Uterus (tissue), 2 donors: ENCODE measurements at regions not wholly inside any gene's neighbourhood (a gene's known extent, or its start where the extent isn't known, plus 50 kb on each side); places are given as distances from the start of the nearest gene placed in this dataset.

Experiments used
- POLR2A ChIP-seq, 2 donors: fragments of 450-650 bp; IDR thresholded peaks; one replicate each; pipeline ENCODE4 v1.6.1; 2016; ENCODE audit warnings: antibody characterized with exemption in 2 of 2, mild to moderate bottlenecking in 1 of 2, moderate library complexity in 1 of 2
- TF ChIP-seq, protein P1 (sequence below), 4 experiments: fragments of 200-600 bp in 2 of 4; fragments of 450-650 bp in 2 of 4; sonication (generic) in 2 of 4; IDR thresholded peaks; one replicate each; pipeline ENCODE4 v1.5.1; 2016 to 2019; ENCODE audit warnings: antibody characterized with exemption in 4 of 4, mild to moderate bottlenecking in 2 of 4, moderate library complexity in 1 of 4

DNA sequence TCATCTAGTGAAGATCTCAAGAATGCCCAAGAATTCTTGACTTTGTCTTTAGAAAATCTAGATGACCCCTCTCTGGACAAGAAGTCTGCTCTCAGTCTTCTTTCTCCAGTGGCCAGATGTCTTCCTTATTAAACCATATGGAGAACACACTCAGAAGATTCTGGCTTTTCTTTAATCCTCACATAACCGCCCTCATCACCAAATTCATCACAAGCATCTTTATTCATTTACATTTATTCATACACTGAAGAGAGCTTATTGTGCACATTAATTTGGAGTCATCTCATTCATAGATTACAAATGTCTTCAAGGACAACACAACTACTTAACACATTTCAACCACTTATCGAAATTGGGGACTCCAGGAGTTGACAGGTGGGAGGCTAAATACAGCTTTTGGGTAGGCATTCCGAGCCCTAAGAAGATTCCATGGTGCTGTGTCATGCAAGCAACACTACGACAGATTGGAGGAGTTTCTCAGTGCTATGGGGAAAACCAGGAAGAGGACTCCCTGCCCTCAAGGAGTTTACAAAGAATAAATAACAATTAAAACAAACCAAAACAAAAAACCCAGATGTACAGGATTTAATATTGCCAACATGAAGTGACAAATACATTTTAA lies 64.8 kb upstream of the LCLAT1 start:
- no peak for TF ChIP-seq POLR2A (IDR thresholded peaks at IDR 0.05)
- TF ChIP-seq, protein P1, sequence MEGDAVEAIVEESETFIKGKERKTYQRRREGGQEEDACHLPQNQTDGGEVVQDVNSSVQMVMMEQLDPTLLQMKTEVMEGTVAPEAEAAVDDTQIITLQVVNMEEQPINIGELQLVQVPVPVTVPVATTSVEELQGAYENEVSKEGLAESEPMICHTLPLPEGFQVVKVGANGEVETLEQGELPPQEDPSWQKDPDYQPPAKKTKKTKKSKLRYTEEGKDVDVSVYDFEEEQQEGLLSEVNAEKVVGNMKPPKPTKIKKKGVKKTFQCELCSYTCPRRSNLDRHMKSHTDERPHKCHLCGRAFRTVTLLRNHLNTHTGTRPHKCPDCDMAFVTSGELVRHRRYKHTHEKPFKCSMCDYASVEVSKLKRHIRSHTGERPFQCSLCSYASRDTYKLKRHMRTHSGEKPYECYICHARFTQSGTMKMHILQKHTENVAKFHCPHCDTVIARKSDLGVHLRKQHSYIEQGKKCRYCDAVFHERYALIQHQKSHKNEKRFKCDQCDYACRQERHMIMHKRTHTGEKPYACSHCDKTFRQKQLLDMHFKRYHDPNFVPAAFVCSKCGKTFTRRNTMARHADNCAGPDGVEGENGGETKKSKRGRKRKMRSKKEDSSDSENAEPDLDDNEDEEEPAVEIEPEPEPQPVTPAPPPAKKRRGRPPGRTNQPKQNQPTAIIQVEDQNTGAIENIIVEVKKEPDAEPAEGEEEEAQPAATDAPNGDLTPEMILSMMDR (IDR thresholded peaks at IDR 0.05), result no peak
